ENCODE measurements at regions not wholly inside any gene's neighbourhood (a gene's known extent, or its start where the extent isn't known, plus 50 kb on each side); places are given as distances from the start of the nearest gene placed in this dataset.

DNA sequence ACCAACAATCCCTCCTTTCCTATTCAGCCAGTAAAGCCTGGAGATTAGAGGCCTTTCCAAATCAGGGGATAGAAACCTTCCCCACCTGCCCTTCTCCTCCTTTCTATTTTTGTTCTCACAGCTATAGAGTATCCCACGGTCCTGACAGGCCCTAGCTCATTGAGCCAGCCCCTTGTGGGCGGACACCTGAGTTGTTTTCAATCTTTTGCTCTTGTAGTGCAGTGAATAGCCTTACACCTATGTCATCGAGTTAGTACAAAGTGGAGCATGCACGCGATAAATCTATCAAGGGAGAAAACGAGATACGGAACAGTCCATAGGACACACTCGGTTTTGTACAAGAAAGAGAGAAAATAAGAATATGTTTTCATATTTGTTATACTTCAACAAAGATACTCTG is 77.2 kb downstream of the TSPAN17 start:
- TF ChIP-seq, protein P1, sequence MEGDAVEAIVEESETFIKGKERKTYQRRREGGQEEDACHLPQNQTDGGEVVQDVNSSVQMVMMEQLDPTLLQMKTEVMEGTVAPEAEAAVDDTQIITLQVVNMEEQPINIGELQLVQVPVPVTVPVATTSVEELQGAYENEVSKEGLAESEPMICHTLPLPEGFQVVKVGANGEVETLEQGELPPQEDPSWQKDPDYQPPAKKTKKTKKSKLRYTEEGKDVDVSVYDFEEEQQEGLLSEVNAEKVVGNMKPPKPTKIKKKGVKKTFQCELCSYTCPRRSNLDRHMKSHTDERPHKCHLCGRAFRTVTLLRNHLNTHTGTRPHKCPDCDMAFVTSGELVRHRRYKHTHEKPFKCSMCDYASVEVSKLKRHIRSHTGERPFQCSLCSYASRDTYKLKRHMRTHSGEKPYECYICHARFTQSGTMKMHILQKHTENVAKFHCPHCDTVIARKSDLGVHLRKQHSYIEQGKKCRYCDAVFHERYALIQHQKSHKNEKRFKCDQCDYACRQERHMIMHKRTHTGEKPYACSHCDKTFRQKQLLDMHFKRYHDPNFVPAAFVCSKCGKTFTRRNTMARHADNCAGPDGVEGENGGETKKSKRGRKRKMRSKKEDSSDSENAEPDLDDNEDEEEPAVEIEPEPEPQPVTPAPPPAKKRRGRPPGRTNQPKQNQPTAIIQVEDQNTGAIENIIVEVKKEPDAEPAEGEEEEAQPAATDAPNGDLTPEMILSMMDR (conservative IDR thresholded peaks at IDR 0.05) = no peak
- TF ChIP-seq EZH2 (IDR thresholded peaks at IDR 0.05; ENCODE audit: low read depth) = no peak
